ENCODE measurements at regions not wholly inside any gene's neighbourhood (a gene's known extent, or its start where the extent isn't known, plus 50 kb on each side); places are given as distances from the start of the nearest gene placed in this dataset.
"Not testable (repeated sequence)": the region's sequence is repeated elsewhere in the genome, so short reads cannot be mapped to it uniquely, and the experiment has no call there.

GRCh38 chr3:11739706-11740105 lies 96.0 kb upstream of the VGLL4 start:
- ChIA-PET POLR2A (no interaction called here), CTCF (no interaction called here)

DNA sequence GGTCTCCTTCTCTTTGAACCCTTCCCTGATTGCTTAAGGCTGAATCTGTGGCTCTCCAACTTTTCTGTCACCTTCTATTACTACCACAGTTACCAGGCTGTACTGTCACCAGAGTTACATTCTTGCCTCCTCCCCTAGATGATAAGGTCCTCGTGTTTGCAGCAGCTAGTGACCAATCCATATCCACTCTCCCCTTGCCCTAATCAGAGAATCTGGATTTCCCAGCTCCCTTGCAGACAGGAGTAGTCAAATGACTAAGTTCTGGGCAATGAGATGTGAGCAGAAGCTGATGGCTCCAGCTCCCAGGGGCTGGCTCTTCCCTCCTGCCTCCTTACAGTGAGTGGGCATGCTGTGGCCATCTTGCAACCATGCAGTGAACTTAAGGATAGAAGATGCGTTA lies 95.4 kb upstream of the VGLL4 start:
- ChIA-PET CTCF (interaction anchor here (0.6 kb wide), 1 partner anchor 732 kb away, joined by 3 read pairs; no protein-coding TSS in a partner anchor), POLR2A (no interaction called here)

GRCh38 chr3:11737742-11738141 lies 94.0 kb upstream of the VGLL4 start:
- POLR2A ChIA-PET, result interaction anchor here (0.6 kb wide), 1 partner anchor 9 kb away, joined by 9 read pairs; no protein-coding TSS in a partner anchor
- CTCF ChIA-PET, result no interaction called here

DNA sequence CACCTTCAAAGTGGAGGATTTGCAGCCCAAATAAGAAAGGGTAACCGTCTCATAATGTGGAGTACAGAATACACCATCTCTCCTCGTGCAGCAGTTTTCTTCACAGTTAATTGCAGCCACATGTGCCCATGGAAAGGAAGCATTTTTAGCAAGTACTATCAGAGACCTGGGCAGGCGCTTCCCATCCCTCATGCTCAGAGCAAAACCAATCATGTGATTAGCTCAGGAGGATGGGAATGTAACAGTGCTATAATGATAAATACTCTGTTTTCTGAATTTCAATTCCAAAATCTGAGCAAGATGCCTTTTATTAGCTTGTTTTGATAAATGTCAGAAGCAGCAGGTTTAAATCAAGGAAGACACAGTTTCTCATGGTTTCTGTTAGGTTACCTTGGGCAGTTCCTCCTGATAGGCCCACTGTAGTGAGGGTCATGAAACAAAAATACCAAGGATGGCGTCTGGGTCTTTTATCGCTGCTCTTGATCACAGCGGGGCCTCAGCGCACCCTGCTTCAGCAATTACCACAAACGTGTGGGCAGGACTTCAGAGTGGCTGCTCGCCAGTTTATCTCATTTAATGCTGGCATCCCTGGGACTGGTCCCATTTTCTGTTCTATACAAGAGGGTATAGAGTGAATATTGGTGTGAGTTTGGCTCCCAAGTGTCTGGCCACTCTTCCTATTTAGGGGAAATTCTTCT lies 92.6 kb upstream of the VGLL4 start:
- POLR2A ChIA-PET, result no interaction called here
- CTCF ChIA-PET, result no interaction called here

DNA sequence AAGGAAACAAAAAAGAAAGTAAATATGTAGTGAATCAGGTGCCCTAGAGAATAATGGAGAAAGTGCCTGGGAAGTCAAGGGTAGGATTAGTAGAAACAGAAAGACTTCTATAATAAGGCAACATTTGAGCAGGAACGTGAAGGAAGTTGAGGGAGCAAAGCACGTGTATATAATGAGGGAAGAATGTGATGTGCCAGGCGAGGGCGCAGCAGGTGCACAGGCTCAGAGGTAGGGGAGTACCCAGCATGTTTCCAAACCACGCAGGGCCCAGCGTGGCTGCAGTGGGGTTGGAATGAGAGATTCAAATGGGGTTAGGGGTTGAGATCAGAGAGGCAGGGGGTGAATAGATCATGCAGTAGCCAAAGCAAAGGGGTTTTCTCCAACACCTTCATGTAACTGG lies 91.9 kb upstream of the VGLL4 start:
- ChIA-PET CTCF (no interaction called here), POLR2A (no interaction called here)

- POLR2A ChIA-PET, result not testable (repeated sequence)
- CTCF ChIA-PET, result interaction anchor here (1.6 kb wide), 1 partner anchor 30 kb away, joined by 3 read pairs; no protein-coding TSS in a partner anchor
Observed at GRCh38 chr3:11735111-11735510, 91.4 kb upstream of the VGLL4 start.

GRCh38 chr3:11733914-11734313 lies 90.2 kb upstream of the VGLL4 start:
- ChIA-PET POLR2A (no interaction called here), CTCF (interaction anchor here (1.6 kb wide), 1 partner anchor 31 kb away, joined by 3 read pairs; no protein-coding TSS in a partner anchor)

DNA sequence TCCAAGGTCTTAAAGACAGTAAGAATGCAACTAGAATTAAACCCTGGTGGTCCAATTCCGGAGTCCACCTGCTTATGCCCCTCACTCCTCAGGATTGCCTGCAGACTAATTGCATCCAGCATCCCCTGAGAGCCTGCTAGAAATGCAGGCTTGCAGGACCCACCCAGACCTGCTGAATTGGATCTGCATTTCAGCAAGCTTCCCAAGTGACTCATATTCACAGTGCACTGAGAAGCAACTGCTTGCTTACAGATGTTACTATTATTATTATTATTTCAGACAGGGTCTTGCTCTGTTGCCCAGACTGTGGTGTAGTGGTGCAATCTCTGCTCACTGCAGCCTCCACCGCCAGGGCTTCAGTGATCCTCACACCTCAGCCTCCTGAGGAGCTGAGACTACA lies 83.5 kb upstream of the VGLL4 start:
- ChIA-PET POLR2A (no interaction called here), CTCF (interaction anchor here (1.0 kb wide), 1 partner anchor 77 kb away, joined by 3 read pairs; no protein-coding TSS in a partner anchor)

DNA sequence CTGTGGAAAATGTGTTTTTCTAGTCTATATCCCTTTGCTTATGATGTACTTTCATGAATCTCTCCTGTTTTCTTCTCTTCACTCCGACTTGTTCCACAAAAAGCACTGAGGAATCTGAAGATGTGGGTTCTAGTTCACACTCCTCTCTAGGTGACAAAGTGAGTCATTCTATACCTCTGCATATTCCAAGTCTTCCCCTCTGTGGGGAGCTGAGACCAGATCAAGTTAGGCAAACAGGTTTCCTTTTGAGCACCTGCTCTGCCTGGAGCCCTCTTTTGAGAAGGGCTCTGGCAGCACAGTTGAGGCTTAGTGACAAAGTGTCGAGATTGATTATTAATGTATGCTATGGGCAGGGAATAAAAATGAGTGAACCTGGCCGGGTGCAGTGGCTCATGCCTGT lies 82.4 kb upstream of the VGLL4 start:
- POLR2A ChIA-PET, result no interaction called here
- CTCF ChIA-PET, result no interaction called here

DNA sequence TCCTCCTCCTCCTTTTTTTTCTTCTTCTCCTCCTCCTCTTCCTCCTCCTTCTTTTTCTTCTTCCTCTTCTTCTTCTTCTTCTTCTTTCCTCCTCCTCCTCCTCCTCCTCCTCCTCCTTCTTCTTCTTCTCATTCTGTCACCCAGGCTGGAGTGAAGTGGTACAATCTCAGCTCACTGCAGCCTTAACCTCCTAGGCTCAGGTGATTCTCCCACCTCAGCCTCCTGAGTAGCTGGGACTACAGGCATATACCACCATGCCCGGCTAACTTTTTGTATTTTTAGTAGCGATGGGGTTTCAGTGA lies 81.6 kb upstream of the VGLL4 start:
- POLR2A ChIA-PET, CTCF ChIA-PET: not testable (repeated sequence)

DNA sequence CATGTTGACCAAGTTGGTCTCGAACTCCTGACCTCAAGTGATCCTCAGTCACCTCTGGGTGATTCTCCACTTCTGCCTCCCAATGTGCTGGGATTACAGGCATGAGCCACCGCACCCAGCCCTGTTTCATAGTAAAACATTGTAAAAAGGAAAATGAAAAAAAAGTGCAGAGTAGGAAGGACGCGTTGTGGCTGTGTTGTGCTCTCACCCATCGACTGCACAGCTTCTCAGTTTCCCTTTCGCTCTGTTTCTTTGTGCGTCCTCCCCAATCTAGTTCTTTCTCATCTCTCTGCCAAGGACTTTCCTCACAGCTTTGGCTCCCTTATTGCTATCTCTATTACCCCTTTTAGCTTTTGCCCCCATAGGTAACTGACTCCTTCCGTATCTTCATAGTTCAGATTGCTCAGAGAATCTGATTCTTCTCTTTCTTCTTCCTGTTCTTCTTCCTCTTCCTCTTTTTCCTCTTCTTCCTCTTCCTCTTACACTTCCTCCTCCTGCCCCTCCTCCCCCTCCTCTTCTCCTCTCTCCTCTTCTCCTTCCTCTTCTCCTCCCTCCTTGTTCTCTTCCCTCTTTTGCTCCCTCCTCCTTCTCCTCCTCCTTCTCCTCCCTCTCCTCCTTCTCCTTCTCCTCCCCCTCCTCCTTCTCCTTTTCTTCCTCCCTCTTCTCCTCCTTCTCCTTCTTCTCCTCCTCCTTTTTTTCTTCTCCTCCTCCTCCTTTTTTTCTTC lies 81.1 kb upstream of the VGLL4 start:
- ChIA-PET CTCF (no interaction called here), POLR2A (interaction anchor here (0.7 kb wide), 1 partner anchor 1349 kb away, joined by 3 read pairs; the partner anchor contains the start of gene IQSEC1)

DNA sequence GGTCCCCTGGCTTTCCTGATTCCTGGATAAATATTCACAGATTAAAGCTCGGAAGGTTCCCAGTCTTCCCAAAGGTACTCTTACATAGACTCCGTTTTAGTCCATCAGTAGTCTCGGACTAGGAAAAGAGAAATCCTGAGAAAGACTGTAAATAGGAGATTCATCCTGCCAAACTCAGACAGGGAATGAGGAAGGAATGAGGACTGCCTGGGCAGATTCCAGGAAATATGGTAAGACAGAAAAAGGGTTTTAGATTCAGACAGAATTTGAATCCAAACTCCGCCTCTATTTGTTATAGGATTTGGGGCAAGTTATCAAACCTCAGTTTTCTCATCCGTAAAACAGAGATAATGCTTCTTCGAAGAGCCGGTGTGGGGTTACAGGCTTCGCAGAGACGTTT lies 77.8 kb upstream of the VGLL4 start:
- POLR2A ChIA-PET, result no interaction called here
- CTCF ChIA-PET, result no interaction called here

DNA sequence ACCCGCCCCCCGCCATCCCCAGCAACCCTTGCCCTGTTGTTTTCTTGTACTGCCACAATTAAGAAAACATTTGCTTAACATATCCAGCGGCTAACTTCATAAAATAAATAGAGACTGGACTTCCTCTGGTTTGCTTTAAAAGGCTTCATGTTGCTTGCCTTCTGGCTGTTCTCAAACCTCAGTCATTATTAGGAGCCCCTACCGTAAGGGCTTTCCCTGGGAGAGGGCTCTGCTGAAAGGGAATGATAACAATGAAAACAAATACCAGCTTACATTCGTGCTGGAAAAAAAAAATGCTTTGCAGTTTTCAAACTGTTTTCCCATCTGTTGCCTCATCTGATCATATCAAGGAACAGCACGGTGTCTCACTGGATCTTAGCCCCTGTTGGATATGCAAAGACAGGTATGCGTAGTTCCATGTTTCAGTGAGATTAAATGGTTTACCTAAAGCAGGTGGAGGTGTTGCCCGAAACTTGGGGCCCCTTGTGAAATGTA lies 77.2 kb upstream of the VGLL4 start:
- POLR2A ChIA-PET, result no interaction called here

GRCh38 chr3:11720304-11720898 lies 76.7 kb upstream of the VGLL4 start:
- CTCF ChIA-PET, result no interaction called here
- POLR2A ChIA-PET, result no interaction called here

More for the DNA sequence above, 77.2 kb upstream of the VGLL4 start:
- CTCF ChIA-PET, result no interaction called here

GRCh38 chr3:11719406-11720303 lies 75.9 kb upstream of the VGLL4 start:
- CTCF ChIA-PET, result no interaction called here
- POLR2A ChIA-PET, result no interaction called here

- CTCF ChIA-PET, result no interaction called here
- POLR2A ChIA-PET, result no interaction called here
Observed at GRCh38 chr3:11718637-11719405, 75.1 kb upstream of the VGLL4 start.

- POLR2A ChIA-PET, result no interaction called here
- CTCF ChIA-PET, result no interaction called here
Observed at GRCh38 chr3:11717768-11718636, 74.3 kb upstream of the VGLL4 start.

DNA sequence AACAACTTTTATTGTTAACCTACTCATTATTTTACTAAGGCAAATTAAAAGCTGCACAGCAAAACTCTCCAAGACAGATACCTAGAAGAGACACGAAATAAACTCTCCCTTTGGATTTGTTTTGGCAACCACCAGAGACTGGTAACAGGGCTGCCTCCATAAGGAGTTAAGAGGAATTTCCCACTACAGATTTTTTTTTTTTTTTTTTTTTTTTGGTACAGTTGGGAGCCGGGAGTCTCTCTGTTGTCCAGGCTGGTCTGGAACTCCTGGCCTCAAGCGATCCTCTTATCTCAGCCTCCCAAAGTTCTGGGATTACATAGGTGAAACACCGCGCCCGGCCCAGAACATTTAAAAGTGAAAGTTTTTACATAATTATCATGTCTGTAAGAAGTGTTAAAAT lies 73.6 kb upstream of the VGLL4 start:
- POLR2A ChIA-PET, result interaction anchor here (0.5 to 0.7 kb wide), 2 partner anchors 386 to 423 kb away, joined by 3 read pairs; no protein-coding TSS in a partner anchor

More for the DNA sequence above, 73.6 kb upstream of the VGLL4 start:
- CTCF ChIA-PET, result no interaction called here
